ENCODE measurements at regions not wholly inside any gene's neighbourhood (a gene's known extent, or its start where the extent isn't known, plus 50 kb on each side); places are given as distances from the start of the nearest gene placed in this dataset.
"Not testable (repeated sequence)": the region's sequence is repeated elsewhere in the genome, so short reads cannot be mapped to it uniquely, and the experiment has no call there.

GRCh38 chr2:215728504-215729065, 284.8 kb downstream of the MREG start:
- Histone ChIP-seq H3K27me3 (ENCODE audit: control insufficient read depth, insufficient read depth, low read length) (no peaks in the 10 kb centered on the region), H3K9me3 (ENCODE audit: control insufficient read depth, insufficient read depth, low read depth, low read length) (no peaks in the 10 kb centered on the region), H3K4me3 (ENCODE audit: low read depth, low read length) (no peak overlapping the region), H3K27ac (ENCODE audit: low read depth, low read length) (no peak overlapping the region), H3K9ac (ENCODE audit: low read length) (no peak overlapping the region), H3K36me3 (ENCODE audit: control insufficient read depth, insufficient read depth, low read length) (no peaks in the 10 kb centered on the region), H3K4me1 (ENCODE audit: control insufficient read depth, insufficient read depth, low read length) (no peaks in the 10 kb centered on the region)

GRCh38 chr2:215727507-215728503, 285.5 kb downstream of the MREG start:
- Histone ChIP-seq H3K4me1 (ENCODE audit: control insufficient read depth, insufficient read depth, low read length) (no peaks in the 10 kb centered on the region), H3K27ac (ENCODE audit: low read depth, low read length) (no peak overlapping the region), H3K4me3 (ENCODE audit: low read depth, low read length) (no peak overlapping the region), H3K9me3 (ENCODE audit: control insufficient read depth, insufficient read depth, low read depth, low read length) (no peaks in the 10 kb centered on the region), H3K36me3 (ENCODE audit: control insufficient read depth, insufficient read depth, low read length) (no peaks in the 10 kb centered on the region), H3K9ac (ENCODE audit: low read length) (no peak overlapping the region), H3K27me3 (ENCODE audit: control insufficient read depth, insufficient read depth, low read length) (no peaks in the 10 kb centered on the region)

- Histone ChIP-seq H3K27me3 (ENCODE audit: control insufficient read depth, insufficient read depth, low read length) (no peaks in the 10 kb centered on the region), H3K27ac (ENCODE audit: low read depth, low read length) (no peak overlapping the region), H3K4me1 (ENCODE audit: control insufficient read depth, insufficient read depth, low read length) (no peaks in the 10 kb centered on the region), H3K9me3 (ENCODE audit: control insufficient read depth, insufficient read depth, low read depth, low read length) (no peaks in the 10 kb centered on the region), H3K4me3 (ENCODE audit: low read depth, low read length) (no peak overlapping the region), H3K9ac (ENCODE audit: low read length) (no peak overlapping the region), H3K36me3 (ENCODE audit: control insufficient read depth, insufficient read depth, low read length) (no peaks in the 10 kb centered on the region)
These were observed 287.3 kb downstream of the MREG start for GRCh38 chr2:215726070-215726469.

GRCh38 chr2:215724146-215724545, 288.3 kb upstream of the FN1 start:
- H3K27ac ChIP-seq (ENCODE audit: low read depth, low read length) = no peak overlapping the region

GRCh38 chr2:215723631-215724011, 287.8 kb upstream of the FN1 start:
- Histone ChIP-seq H3K4me1 (ENCODE audit: control insufficient read depth, insufficient read depth, low read length) (no peaks in the 10 kb centered on the region), H3K4me3 (ENCODE audit: low read depth, low read length) (no peak overlapping the region), H3K36me3 (ENCODE audit: control insufficient read depth, insufficient read depth, low read length) (no peaks in the 10 kb centered on the region), H3K9me3 (ENCODE audit: control insufficient read depth, insufficient read depth, low read depth, low read length) (no peaks in the 10 kb centered on the region), H3K27ac (ENCODE audit: low read depth, low read length) (no peak overlapping the region), H3K9ac (ENCODE audit: low read length) (no peak overlapping the region), H3K27me3 (ENCODE audit: control insufficient read depth, insufficient read depth, low read length) (no peaks in the 10 kb centered on the region)

More at GRCh38 chr2:215724146-215724545, 288.3 kb upstream of the FN1 start:
- H3K9ac ChIP-seq (ENCODE audit: low read length) = no peak overlapping the region
- H3K27me3 ChIP-seq (ENCODE audit: control insufficient read depth, insufficient read depth, low read length) = no peaks in the 10 kb centered on the region
- no peaks in the 10 kb centered on the region for H3K9me3 ChIP-seq (ENCODE audit: control insufficient read depth, insufficient read depth, low read depth, low read length)
- H3K36me3 ChIP-seq (ENCODE audit: control insufficient read depth, insufficient read depth, low read length) = no peaks in the 10 kb centered on the region
- H3K4me1 ChIP-seq (ENCODE audit: control insufficient read depth, insufficient read depth, low read length) = no peaks in the 10 kb centered on the region
- no peak overlapping the region for H3K4me3 ChIP-seq (ENCODE audit: low read depth, low read length)

- H3K9me3 ChIP-seq (ENCODE audit: control insufficient read depth, insufficient read depth, low read depth, low read length) = no peaks in the 10 kb centered on the region
- no peaks in the 10 kb centered on the region for H3K4me1 ChIP-seq (ENCODE audit: control insufficient read depth, insufficient read depth, low read length)
- no peaks in the 10 kb centered on the region for H3K27me3 ChIP-seq (ENCODE audit: control insufficient read depth, insufficient read depth, low read length)
- H3K36me3 ChIP-seq (ENCODE audit: control insufficient read depth, insufficient read depth, low read length) = no peaks in the 10 kb centered on the region
- H3K4me3 ChIP-seq (ENCODE audit: low read depth, low read length) = no peak overlapping the region
- H3K27ac ChIP-seq (ENCODE audit: low read depth, low read length) = no peak overlapping the region
- no peak overlapping the region for H3K9ac ChIP-seq (ENCODE audit: low read length)
These were observed 287.2 kb upstream of the FN1 start for GRCh38 chr2:215722986-215723630.

- no peaks in the 10 kb centered on the region for H3K9me3 ChIP-seq (ENCODE audit: control insufficient read depth, insufficient read depth, low read depth, low read length)
- no peaks in the 10 kb centered on the region for H3K36me3 ChIP-seq (ENCODE audit: control insufficient read depth, insufficient read depth, low read length)
- H3K4me3 ChIP-seq (ENCODE audit: low read depth, low read length) = no peak overlapping the region
- H3K9ac ChIP-seq (ENCODE audit: low read length) = no peak overlapping the region
- no peaks in the 10 kb centered on the region; the same call in 1 of the 2 replicates for H3K4me1 ChIP-seq (ENCODE audit: control insufficient read depth, insufficient read depth, low read length)
- no peak overlapping the region for H3K27ac ChIP-seq (ENCODE audit: low read depth, low read length)
- H3K27me3 ChIP-seq (ENCODE audit: control insufficient read depth, insufficient read depth, low read length) = no peaks in the 10 kb centered on the region
These were observed 286.3 kb upstream of the FN1 start for GRCh38 chr2:215722125-215722524.

- not testable (repeated sequence) for H3K27me3 ChIP-seq (ENCODE audit: control insufficient read depth, insufficient read depth, low read length); H3K9ac ChIP-seq (ENCODE audit: low read length); H3K9me3 ChIP-seq (ENCODE audit: control insufficient read depth, insufficient read depth, low read depth, low read length)
These were observed 285.6 kb upstream of the FN1 start for GRCh38 chr2:215721515-215721914.

GRCh38 chr2:215718890-215719289, 283.0 kb upstream of the FN1 start:
- Histone ChIP-seq H3K27ac (ENCODE audit: low read depth, low read length) (no peak overlapping the region), H3K4me3 (ENCODE audit: low read depth, low read length) (no peak overlapping the region), H3K36me3 (ENCODE audit: control insufficient read depth, insufficient read depth, low read length) (no peaks in the 10 kb centered on the region), H3K4me1 (ENCODE audit: control insufficient read depth, insufficient read depth, low read length) (no peaks in the 10 kb centered on the region; the same call in 1 of the 2 replicates), H3K9me3 (ENCODE audit: control insufficient read depth, insufficient read depth, low read depth, low read length) (no peaks in the 10 kb centered on the region), H3K27me3 (ENCODE audit: control insufficient read depth, insufficient read depth, low read length) (no peaks in the 10 kb centered on the region), H3K9ac (ENCODE audit: low read length) (no peak overlapping the region)

More at GRCh38 chr2:215721515-215721914, 285.6 kb upstream of the FN1 start:
- H3K36me3 ChIP-seq (ENCODE audit: control insufficient read depth, insufficient read depth, low read length); H3K4me3 ChIP-seq (ENCODE audit: low read depth, low read length); H3K4me1 ChIP-seq (ENCODE audit: control insufficient read depth, insufficient read depth, low read length); H3K27ac ChIP-seq (ENCODE audit: low read depth, low read length): not testable (repeated sequence)

GRCh38 chr2:215718436-215718835, 282.6 kb upstream of the FN1 start:
- Histone ChIP-seq H3K27ac (ENCODE audit: low read depth, low read length) (no peak overlapping the region), H3K9me3 (ENCODE audit: control insufficient read depth, insufficient read depth, low read depth, low read length) (no peaks in the 10 kb centered on the region), H3K27me3 (ENCODE audit: control insufficient read depth, insufficient read depth, low read length) (no peaks in the 10 kb centered on the region), H3K4me3 (ENCODE audit: low read depth, low read length) (no peak overlapping the region), H3K4me1 (ENCODE audit: control insufficient read depth, insufficient read depth, low read length) (no peaks in the 10 kb centered on the region; the same call in 1 of the 2 replicates), H3K36me3 (ENCODE audit: control insufficient read depth, insufficient read depth, low read length) (no peaks in the 10 kb centered on the region), H3K9ac (ENCODE audit: low read length) (no peak overlapping the region)

Measured in HUES6 (cell line).